ENCODE measurements at regions not wholly inside any gene's neighbourhood (a gene's known extent, or its start where the extent isn't known, plus 50 kb on each side); places are given as distances from the start of the nearest gene placed in this dataset.

DNA sequence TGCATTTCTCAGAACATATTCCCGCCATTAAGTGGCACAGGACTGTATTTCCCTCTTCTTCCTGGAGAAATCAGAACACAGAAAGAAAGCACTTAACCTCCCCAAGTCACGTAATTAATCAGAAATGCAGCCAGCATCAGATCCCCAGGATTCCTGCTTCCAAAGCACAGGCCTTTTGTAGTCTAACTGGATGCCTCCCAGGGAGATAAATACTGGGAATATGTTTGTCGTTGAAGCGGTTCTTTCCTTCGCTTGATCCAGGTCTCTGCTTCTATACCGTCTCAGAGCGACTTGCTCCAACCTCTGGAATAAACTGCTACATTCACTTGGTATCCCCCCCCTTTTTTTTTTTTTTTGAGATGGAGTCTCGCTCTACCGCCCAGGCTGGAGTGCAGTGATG lies 198.6 kb downstream of the KBTBD8 start:
- Histone ChIP-seq H3K36me3 (ENCODE audit: control insufficient read depth, insufficient read depth, low read length) (no peaks in the 10 kb centered on the region), H3K9me3 (ENCODE audit: control insufficient read depth, insufficient read depth, low read length) (no peaks in the 10 kb centered on the region), H3K27ac (ENCODE audit: low read length) (no peak overlapping the region), H3K27me3 (ENCODE audit: control insufficient read depth, insufficient read depth, low read length) (no peaks in the 10 kb centered on the region), H3K4me3 (ENCODE audit: low read length) (no peak overlapping the region), H3K4me1 (ENCODE audit: control insufficient read depth, insufficient read depth, low read length) (no peaks in the 10 kb centered on the region)
- Mint-ChIP-seq H3K27me3 (ENCODE audit: low read depth in 2 of 2) (no peaks in the 10 kb centered on the region), H3K27ac (no peak overlapping the region), H3K36me3 (no peaks in the 10 kb centered on the region), H3K4me3 (no peak overlapping the region), H3K4me1 (no peaks in the 10 kb centered on the region), H3K9me3 (peaks cover 0 to 6% of the 10 kb centered on the region in 2 donors)
- ATAC-seq (no peak), DNase-seq (no peak)
- intact Hi-C loops (cut with micrococcal nuclease), result no loop called here
- no peak for TF ChIP-seq CTCF (IDR thresholded peaks at IDR 0.05)
- 94% methylated on average over 8 of the region's 9 CpGs for WGBS (ENCODE audit: insufficient coverage)

- peaks cover 0 to 4% of the 10 kb centered on the region in 2 donors for H3K9me3 Mint-ChIP-seq
- 79% methylated on average over 1 of the region's 1 CpG for WGBS (ENCODE audit: insufficient coverage)
- no peak overlapping the region for H3K4me3 Mint-ChIP-seq
- DNase-seq (no peak), ATAC-seq (no peak)
- no peaks in the 10 kb centered on the region for H3K27me3 Mint-ChIP-seq (ENCODE audit: low read depth in 2 of 2)
- intact Hi-C loops (cut with micrococcal nuclease), result no loop called here
- no peaks in the 10 kb centered on the region for H3K4me1 Mint-ChIP-seq
- Histone ChIP-seq H3K4me1 (ENCODE audit: control insufficient read depth, insufficient read depth, low read length) (no peaks in the 10 kb centered on the region), H3K9me3 (ENCODE audit: control insufficient read depth, insufficient read depth, low read length) (no peaks in the 10 kb centered on the region), H3K27ac (ENCODE audit: low read length) (no peak overlapping the region), H3K4me3 (ENCODE audit: low read length) (no peak overlapping the region), H3K27me3 (ENCODE audit: control insufficient read depth, insufficient read depth, low read length) (no peaks in the 10 kb centered on the region), H3K36me3 (ENCODE audit: control insufficient read depth, insufficient read depth, low read length) (no peaks in the 10 kb centered on the region)
- no peak overlapping the region for H3K27ac Mint-ChIP-seq
- no peaks in the 10 kb centered on the region for H3K36me3 Mint-ChIP-seq
- TF ChIP-seq CTCF (IDR thresholded peaks at IDR 0.05), result no peak
Observed at GRCh38 chr3:67198374-67198773, 200.3 kb downstream of the KBTBD8 start.

GRCh38 chr3:67200618-67201017 lies 202.5 kb downstream of the KBTBD8 start:
- intact Hi-C loops (cut with micrococcal nuclease), result no loop called here
- H3K27ac Mint-ChIP-seq, result no peak overlapping the region
- Histone ChIP-seq H3K36me3 (ENCODE audit: control insufficient read depth, insufficient read depth, low read length) (no peaks in the 10 kb centered on the region), H3K9me3 (ENCODE audit: control insufficient read depth, insufficient read depth, low read length) (no peaks in the 10 kb centered on the region), H3K27me3 (ENCODE audit: control insufficient read depth, insufficient read depth, low read length) (no peaks in the 10 kb centered on the region), H3K27ac (ENCODE audit: low read length) (no peak overlapping the region), H3K4me3 (ENCODE audit: low read length) (no peak overlapping the region), H3K4me1 (ENCODE audit: control insufficient read depth, insufficient read depth, low read length) (no peaks in the 10 kb centered on the region)
- no peaks in the 10 kb centered on the region for H3K27me3 Mint-ChIP-seq (ENCODE audit: low read depth in 2 of 2)
- no peak for TF ChIP-seq CTCF (IDR thresholded peaks at IDR 0.05)
- no peak for DNase-seq
- H3K4me1 Mint-ChIP-seq, result no peaks in the 10 kb centered on the region
- no peak overlapping the region for H3K4me3 Mint-ChIP-seq
- no peaks in the 10 kb centered on the region for H3K36me3 Mint-ChIP-seq
- ATAC-seq, result no peak
- peaks cover 0 to 4% of the 10 kb centered on the region in 2 donors for H3K9me3 Mint-ChIP-seq

- no peaks in the 10 kb centered on the region for H3K27me3 ChIP-seq (ENCODE audit: control insufficient read depth, insufficient read depth, low read length)
- H3K27ac ChIP-seq (ENCODE audit: low read length), result no peak overlapping the region
- no peaks in the 10 kb centered on the region for H3K36me3 Mint-ChIP-seq
- no peak for TF ChIP-seq CTCF (IDR thresholded peaks at IDR 0.05)
- no peak overlapping the region for H3K4me3 Mint-ChIP-seq
- peaks cover 0 to 4% of the 10 kb centered on the region in 2 donors for H3K9me3 Mint-ChIP-seq
- no peaks in the 10 kb centered on the region for H3K4me1 ChIP-seq (ENCODE audit: control insufficient read depth, insufficient read depth, low read length)
- no peak overlapping the region for H3K4me3 ChIP-seq (ENCODE audit: low read length)
- 100% methylated on average over 1 of the region's 2 CpGs for WGBS (ENCODE audit: insufficient coverage)
- no peaks in the 10 kb centered on the region for H3K36me3 ChIP-seq (ENCODE audit: control insufficient read depth, insufficient read depth, low read length)
- DNase-seq (no peak), ATAC-seq (no peak)
- no peaks in the 10 kb centered on the region for H3K9me3 ChIP-seq (ENCODE audit: control insufficient read depth, insufficient read depth, low read length)
- H3K4me1 Mint-ChIP-seq, result no peaks in the 10 kb centered on the region
- no peak overlapping the region for H3K27ac Mint-ChIP-seq
- no peaks in the 10 kb centered on the region for H3K27me3 Mint-ChIP-seq (ENCODE audit: low read depth in 2 of 2)
- intact Hi-C loops (cut with micrococcal nuclease), result no loop called here
Observed at GRCh38 chr3:67201026-67201425, 202.9 kb downstream of the KBTBD8 start.
